Tibial artery (tissue), 4 donors: ENCODE measurements at regions not wholly inside any gene's neighbourhood (a gene's known extent, or its start where the extent isn't known, plus 50 kb on each side); places are given as distances from the start of the nearest gene placed in this dataset.

ENCODE experiments used
- DNase-seq, 2 donors: peaks; one replicate each; pipeline ENCODE4 v3.0.0-alpha.2; 2019
- H3K27ac ChIP-seq, 2 donors: fragments of 200-600 bp; sonication (generic) in 1 of 2; 1 replicate in 1 of 2; 2 replicates in 1 of 2; pipeline ENCODE4 v1.5.1; 2018 to 2019; ENCODE audit warnings: mild to moderate bottlenecking in 1 of 2
- H3K27me3 ChIP-seq, 2 donors: fragments of 200-600 bp; sonication (generic) in 1 of 2; one replicate each; pipeline versions ENCODE4 v1.5.1 to v1.6.0; 2016 to 2019
- H3K36me3 ChIP-seq, 3 donors: fragments of 200-600 bp; sonication (generic) in 2 of 3; one replicate each; pipeline ENCODE4 v1.5.1; 2016 to 2019; ENCODE audit warnings: mild to moderate bottlenecking in 2 of 3
- H3K4me1 ChIP-seq, 4 donors: fragments of 200-600 bp; sonication (generic) in 2 of 4; 1 replicate in 3 of 4; 2 replicates in 1 of 4; pipeline ENCODE4 v1.5.1; 2016 to 2019
- H3K4me3 ChIP-seq, 2 donors: fragments of 200-600 bp; sonication (generic) in 1 of 2; 1 replicate in 1 of 2; 2 replicates in 1 of 2; pipeline ENCODE4 v1.5.1; 2018 to 2019; ENCODE audit warnings: mild to moderate bottlenecking in 2 of 2
- H3K9me3 ChIP-seq, 3 donors: fragments of 200-600 bp; sonication (generic) in 1 of 3; one replicate each; pipeline ENCODE4 v1.5.1; 2016 to 2019
- intact Hi-C: fragments of 100-400 bp; cut with DNase I; formaldehyde crosslinking; loops from one replicate; pipeline ENCODE4 v1.15.0; 2023; ENCODE audit warnings: low total_unique reads
- TF ChIP-seq, protein P1 (sequence below), 2 experiments: fragments of 200-600 bp in 1 of 2; fragments of 450-650 bp in 1 of 2; IDR thresholded peaks; one replicate each; pipeline ENCODE4 v1.5.1; 2017 to 2019; ENCODE audit warnings: antibody characterized with exemption in 2 of 2, mild to moderate bottlenecking in 1 of 2, moderate library complexity in 1 of 2

DNA sequence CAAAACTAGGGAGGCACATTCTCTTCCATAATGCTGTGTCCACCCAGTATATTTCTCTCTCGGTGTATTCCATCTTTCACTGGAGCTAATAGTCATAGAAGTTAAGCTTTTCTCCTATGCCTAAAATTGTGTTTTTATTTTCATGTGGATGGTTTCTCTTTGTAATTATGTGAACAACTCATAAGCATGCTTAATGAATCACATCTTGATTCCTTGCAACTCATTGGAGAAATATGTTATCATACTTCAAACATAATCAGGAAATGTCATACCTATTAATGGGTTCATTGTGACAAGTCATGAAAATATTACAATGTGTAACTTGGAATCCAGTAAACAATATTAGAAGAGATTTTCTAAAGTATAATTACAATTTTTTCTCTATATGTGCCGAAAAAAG is 186.3 kb downstream of the SLC7A11 start:
- no peak overlapping the region for H3K4me3 ChIP-seq
- no peak for DNase-seq
- TF ChIP-seq, protein P1, sequence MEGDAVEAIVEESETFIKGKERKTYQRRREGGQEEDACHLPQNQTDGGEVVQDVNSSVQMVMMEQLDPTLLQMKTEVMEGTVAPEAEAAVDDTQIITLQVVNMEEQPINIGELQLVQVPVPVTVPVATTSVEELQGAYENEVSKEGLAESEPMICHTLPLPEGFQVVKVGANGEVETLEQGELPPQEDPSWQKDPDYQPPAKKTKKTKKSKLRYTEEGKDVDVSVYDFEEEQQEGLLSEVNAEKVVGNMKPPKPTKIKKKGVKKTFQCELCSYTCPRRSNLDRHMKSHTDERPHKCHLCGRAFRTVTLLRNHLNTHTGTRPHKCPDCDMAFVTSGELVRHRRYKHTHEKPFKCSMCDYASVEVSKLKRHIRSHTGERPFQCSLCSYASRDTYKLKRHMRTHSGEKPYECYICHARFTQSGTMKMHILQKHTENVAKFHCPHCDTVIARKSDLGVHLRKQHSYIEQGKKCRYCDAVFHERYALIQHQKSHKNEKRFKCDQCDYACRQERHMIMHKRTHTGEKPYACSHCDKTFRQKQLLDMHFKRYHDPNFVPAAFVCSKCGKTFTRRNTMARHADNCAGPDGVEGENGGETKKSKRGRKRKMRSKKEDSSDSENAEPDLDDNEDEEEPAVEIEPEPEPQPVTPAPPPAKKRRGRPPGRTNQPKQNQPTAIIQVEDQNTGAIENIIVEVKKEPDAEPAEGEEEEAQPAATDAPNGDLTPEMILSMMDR (IDR thresholded peaks at IDR 0.05), result no peak
- peaks cover 0 to 23% (median 10%) of the 10 kb centered on the region in 4 donors for H3K4me1 ChIP-seq
- no peaks in the 10 kb centered on the region for H3K27me3 ChIP-seq
- intact Hi-C loops, result no loop called here
- no peaks in the 10 kb centered on the region for H3K36me3 ChIP-seq
- no peaks in the 10 kb centered on the region for H3K9me3 ChIP-seq
- H3K27ac ChIP-seq, result no peak overlapping the region

DNA sequence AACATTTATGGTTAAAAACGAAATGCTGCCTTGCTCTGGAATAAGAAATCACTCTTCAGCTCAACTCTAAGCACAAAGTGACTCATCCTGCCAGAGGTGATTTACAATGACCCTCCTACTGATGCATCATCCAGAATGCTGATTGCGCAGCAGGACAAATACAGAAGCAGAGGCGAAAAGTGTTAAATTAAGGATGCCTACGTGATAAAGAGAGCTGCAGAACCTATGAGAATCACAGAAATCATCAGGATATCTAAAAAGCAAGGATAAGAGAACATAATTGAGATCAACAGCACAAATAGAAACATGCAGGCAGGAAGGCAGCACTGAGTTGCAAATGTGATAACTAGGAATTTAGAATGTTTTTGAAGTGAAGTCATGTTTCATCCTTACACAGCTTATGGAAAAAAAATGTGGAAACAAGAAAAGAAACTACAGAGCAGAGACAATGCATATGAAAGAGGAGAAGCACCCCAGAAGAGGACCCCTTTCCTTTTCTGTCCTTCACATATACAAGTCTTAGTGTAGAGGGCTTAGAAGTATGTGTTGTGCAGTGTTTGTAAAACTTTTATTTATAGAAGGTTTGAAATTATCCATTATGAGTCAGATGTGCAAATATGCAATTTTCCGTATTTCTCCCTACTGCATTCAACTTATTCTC is 188.4 kb downstream of the SLC7A11 start:
- H3K4me1 ChIP-seq, result peaks cover 0 to 23% (median 10%) of the 10 kb centered on the region in 4 donors
- no peak for DNase-seq
- no peaks in the 10 kb centered on the region for H3K36me3 ChIP-seq
- intact Hi-C loops, result no loop called here
- H3K27ac ChIP-seq, result peak overlapping the region; percentile 47 to 52
- no peaks in the 10 kb centered on the region for H3K9me3 ChIP-seq
- TF ChIP-seq, protein P1 (IDR thresholded peaks at IDR 0.05), result no peak
- no peak overlapping the region for H3K4me3 ChIP-seq
- no peaks in the 10 kb centered on the region for H3K27me3 ChIP-seq

DNA sequence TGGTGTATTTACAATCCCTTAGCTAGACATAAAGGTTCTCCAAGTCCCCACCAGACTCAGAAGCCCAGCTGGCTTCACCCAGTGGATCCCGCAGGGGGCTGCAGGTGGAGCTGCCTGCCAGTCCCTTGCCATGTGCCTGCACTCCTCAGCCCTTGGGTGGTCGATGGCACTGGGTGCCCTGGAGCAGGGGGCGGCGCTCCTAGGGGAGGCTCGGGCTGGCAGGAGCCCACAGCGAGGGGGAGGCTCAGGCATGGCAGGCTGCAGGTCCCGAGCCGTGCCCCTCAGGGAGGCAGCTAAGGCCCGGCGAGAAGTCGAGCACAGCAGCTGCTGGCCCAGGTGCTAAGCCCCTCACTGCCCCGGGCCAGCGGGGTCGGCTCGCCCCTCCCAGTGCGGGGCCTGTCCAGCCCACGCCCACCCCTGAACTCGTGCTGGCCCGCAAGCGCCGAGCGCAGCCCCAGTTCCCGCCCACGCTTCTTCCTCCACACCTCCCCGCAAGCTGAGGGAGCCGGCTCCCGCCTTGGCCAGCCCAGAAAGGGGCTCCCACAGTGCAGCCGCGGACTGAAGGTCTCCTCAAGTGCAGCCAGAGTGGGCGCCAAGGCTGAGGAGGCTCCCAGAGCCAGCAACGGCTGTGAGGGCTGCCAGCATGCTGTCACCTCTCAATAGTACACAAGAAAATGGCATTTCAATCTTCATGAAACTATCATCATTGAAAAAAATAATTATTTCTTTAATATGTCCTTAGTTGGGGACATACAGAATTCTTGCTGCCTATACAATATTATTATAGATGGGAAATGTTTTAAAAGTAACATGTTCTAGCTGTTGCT is 189.1 kb downstream of the SLC7A11 start:
- peak overlapping the region in 1 of 2 donors; percentile 5 for H3K4me3 ChIP-seq
- no peaks in the 10 kb centered on the region for H3K27me3 ChIP-seq
- no peaks in the 10 kb centered on the region for H3K36me3 ChIP-seq
- TF ChIP-seq, protein P1 (IDR thresholded peaks at IDR 0.05), result no peak
- intact Hi-C loops, result no loop called here
- peaks cover 0 to 23% (median 10%) of the 10 kb centered on the region in 4 donors for H3K4me1 ChIP-seq
- H3K27ac ChIP-seq, result peak overlapping the region; percentile 47 to 52
- no peaks in the 10 kb centered on the region for H3K9me3 ChIP-seq
- DNase-seq, result no peak

DNA sequence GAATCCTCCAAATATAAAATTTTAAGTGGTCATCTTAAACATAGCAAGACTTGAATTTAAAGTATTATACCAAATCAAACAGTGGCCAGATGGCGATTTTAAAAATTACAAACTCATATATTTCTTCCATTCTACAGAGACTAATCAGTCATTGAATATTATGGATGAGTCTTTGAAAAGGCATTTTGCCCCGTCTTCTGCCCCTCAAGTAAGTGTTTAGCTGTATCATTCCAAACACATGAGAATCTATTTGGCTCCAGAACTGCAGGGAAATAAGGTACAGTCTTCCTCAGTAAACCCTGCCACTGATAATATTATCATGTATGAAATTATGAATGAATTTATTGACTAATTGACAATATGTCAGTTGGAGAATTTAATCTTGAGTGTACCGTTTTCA is 191.0 kb downstream of the SLC7A11 start:
- no peak for DNase-seq
- Histone ChIP-seq H3K36me3 (no peaks in the 10 kb centered on the region), H3K27me3 (no peaks in the 10 kb centered on the region), H3K4me1 (peaks cover 0 to 23% (median 10%) of the 10 kb centered on the region in 4 donors), H3K9me3 (no peaks in the 10 kb centered on the region), H3K27ac (no peak overlapping the region), H3K4me3 (no peak overlapping the region)
- TF ChIP-seq, protein P1 (IDR thresholded peaks at IDR 0.05), result no peak
- intact Hi-C loops, result no loop called here

DNA sequence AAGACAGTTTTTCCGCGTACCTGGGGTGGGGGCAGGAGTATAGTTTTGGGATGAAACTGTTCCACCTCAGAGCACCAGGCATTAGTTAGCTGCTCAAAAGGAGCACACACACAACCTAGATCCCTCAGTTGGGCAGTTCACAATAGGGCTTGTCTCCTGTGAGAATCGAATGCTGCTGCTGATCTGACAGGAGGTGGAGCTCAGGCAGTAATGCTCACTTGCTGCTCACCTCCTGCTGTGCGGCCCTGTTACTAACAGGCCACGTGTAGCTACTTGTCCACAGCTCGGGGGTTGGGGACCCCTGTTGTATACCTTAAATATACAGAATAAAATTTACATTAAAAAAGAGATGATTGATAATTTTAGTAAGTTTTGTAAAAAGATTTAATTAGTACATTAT is 191.5 kb downstream of the SLC7A11 start:
- Histone ChIP-seq H3K36me3 (no peaks in the 10 kb centered on the region), H3K27me3 (no peaks in the 10 kb centered on the region), H3K9me3 (no peaks in the 10 kb centered on the region), H3K4me1 (peaks cover 0 to 23% (median 10%) of the 10 kb centered on the region in 4 donors), H3K27ac (no peak overlapping the region), H3K4me3 (no peak overlapping the region)
- TF ChIP-seq, protein P1 (IDR thresholded peaks at IDR 0.05), result no peak
- intact Hi-C loops, result no loop called here
- no peak for DNase-seq
